ENCODE measurements at regions not wholly inside any gene's neighbourhood (a gene's known extent, or its start where the extent isn't known, plus 50 kb on each side); places are given as distances from the start of the nearest gene placed in this dataset.

- no peak overlapping the region for H2AFZ ChIP-seq (ENCODE audit: low read length)
- no peaks in the 10 kb centered on the region for H3K4me1 ChIP-seq (ENCODE audit: insufficient read depth, low read length, severe bottlenecking)
- H3F3A ChIP-seq (ENCODE audit: insufficient read depth, low read length) = no peaks in the 10 kb centered on the region
- H3K79me2 ChIP-seq (ENCODE audit: insufficient read depth, low read length) = no peaks in the 10 kb centered on the region
- H3K9ac ChIP-seq (ENCODE audit: low read length) = no peak overlapping the region
- H3K4me2 ChIP-seq (ENCODE audit: low read length) = no peak overlapping the region
- TF ChIP-seq CTCF (IDR thresholded peaks at IDR 0.05; ENCODE audit: low read length) (no peak), EZH2 (IDR thresholded peaks at IDR 0.05; ENCODE audit: borderline replicate concordance, low read length) (no peak)
- H4K20me1 ChIP-seq (ENCODE audit: insufficient read depth, low read length) = no peaks in the 10 kb centered on the region
- no peaks in the 10 kb centered on the region for H3K9me2 ChIP-seq (ENCODE audit: low read depth, low read length)
- H3K36me3 ChIP-seq (ENCODE audit: insufficient read depth, low read length) = no peaks in the 10 kb centered on the region
- no peaks in the 10 kb centered on the region for H3K27me3 ChIP-seq (ENCODE audit: insufficient read depth, low read length)
- H3K27ac ChIP-seq (ENCODE audit: low read depth, low read length, poor library complexity, severe bottlenecking) = no peak overlapping the region
- H3K9me3 ChIP-seq (ENCODE audit: low read length) = peaks cover 5% of the 10 kb centered on the region; the same call in 1 of the 2 replicates
- no peak overlapping the region for H3K4me3 ChIP-seq (ENCODE audit: low read depth, low read length, poor library complexity, severe bottlenecking)
Observed at GRCh38 chr13:97892717-97893116, 60.8 kb upstream of the IPO5 start.

- Histone ChIP-seq H3K9ac (ENCODE audit: low read length) (no peak overlapping the region), H3K79me2 (ENCODE audit: insufficient read depth, low read length) (no peaks in the 10 kb centered on the region), H3K4me3 (ENCODE audit: low read depth, low read length, poor library complexity, severe bottlenecking) (no peak overlapping the region), H3K9me2 (ENCODE audit: low read depth, low read length) (no peaks in the 10 kb centered on the region), H3K4me1 (ENCODE audit: insufficient read depth, low read length, severe bottlenecking) (no peaks in the 10 kb centered on the region), H3F3A (ENCODE audit: insufficient read depth, low read length) (no peaks in the 10 kb centered on the region), H3K36me3 (ENCODE audit: insufficient read depth, low read length) (no peaks in the 10 kb centered on the region), H3K9me3 (ENCODE audit: low read length) (peaks cover 5% of the 10 kb centered on the region; the same call in 1 of the 2 replicates), H3K4me2 (ENCODE audit: low read length) (no peak overlapping the region), H4K20me1 (ENCODE audit: insufficient read depth, low read length) (no peaks in the 10 kb centered on the region), H3K27ac (ENCODE audit: low read depth, low read length, poor library complexity, severe bottlenecking) (no peak overlapping the region), H2AFZ (ENCODE audit: low read length) (no peak overlapping the region), H3K27me3 (ENCODE audit: insufficient read depth, low read length) (no peaks in the 10 kb centered on the region)
- TF ChIP-seq CTCF (IDR thresholded peaks at IDR 0.05; ENCODE audit: low read length) (no peak), EZH2 (IDR thresholded peaks at IDR 0.05; ENCODE audit: borderline replicate concordance, low read length) (no peak)
Observed at GRCh38 chr13:97895383-97895782, 58.1 kb upstream of the IPO5 start.

- TF ChIP-seq EZH2 (IDR thresholded peaks at IDR 0.05; ENCODE audit: borderline replicate concordance, low read length) (no peak), CTCF (IDR thresholded peaks at IDR 0.05; ENCODE audit: low read length) (no peak)
- Histone ChIP-seq H3K9ac (ENCODE audit: low read length) (no peak overlapping the region), H3K27me3 (ENCODE audit: insufficient read depth, low read length) (no peaks in the 10 kb centered on the region), H3K4me3 (ENCODE audit: low read depth, low read length, poor library complexity, severe bottlenecking) (no peak overlapping the region), H3K27ac (ENCODE audit: low read depth, low read length, poor library complexity, severe bottlenecking) (no peak overlapping the region), H3K4me1 (ENCODE audit: insufficient read depth, low read length, severe bottlenecking) (no peaks in the 10 kb centered on the region), H3K36me3 (ENCODE audit: insufficient read depth, low read length) (no peaks in the 10 kb centered on the region), H3K79me2 (ENCODE audit: insufficient read depth, low read length) (no peaks in the 10 kb centered on the region), H3K9me2 (ENCODE audit: low read depth, low read length) (no peaks in the 10 kb centered on the region), H2AFZ (ENCODE audit: low read length) (no peak overlapping the region), H3K4me2 (ENCODE audit: low read length) (no peak overlapping the region), H3F3A (ENCODE audit: insufficient read depth, low read length) (no peaks in the 10 kb centered on the region), H3K9me3 (ENCODE audit: low read length) (peaks cover 5% of the 10 kb centered on the region; the same call in 1 of the 2 replicates), H4K20me1 (ENCODE audit: insufficient read depth, low read length) (no peaks in the 10 kb centered on the region)
Observed at GRCh38 chr13:97896446-97896845, 57.0 kb upstream of the IPO5 start.

Measured in OCI-LY1 (cell line).